WTC11 (cell line): ENCODE measurements at regions not wholly inside any gene's neighbourhood (a gene's known extent, or its start where the extent isn't known, plus 50 kb on each side); places are given as distances from the start of the nearest gene placed in this dataset.

Experiments used
- ATAC-seq: fragments of 200-7000 bp; cut with Tn5 transposase; 2 replicates; pipeline ENCODE4 v1.10.0; 2021; ENCODE audit warnings: mild to moderate bottlenecking, moderate library complexity
- CTCF ChIA-PET: fragments of 300-600 bp; sonication (Branson Sonifier 250); formaldehyde crosslinking; loops from one replicate; lab custom pipeline; 2021; ENCODE audit warnings: antibody characterized with exemption; lab: Charles Lee
- POLR2A ChIA-PET: fragments of 350-600 bp; sonication (Branson Sonifier 250); formaldehyde crosslinking; loops from one replicate; lab custom pipeline; 2021; ENCODE audit warnings: antibody characterized with exemption; lab: Charles Lee
- DNase-seq: peaks from one replicate; pipeline ENCODE4 v3.0.0; 2021; ENCODE audit warnings: low spot score
- H3K27ac Mint-ChIP-seq: 2 replicates; pipeline ENCODE4 v1.8.0; 2021; ENCODE audit warnings: mixed read lengths
- H3K27me3 Mint-ChIP-seq: 2 replicates; pipeline ENCODE4 v1.8.0; 2021; ENCODE audit warnings: low read depth, mild to moderate bottlenecking, moderate library complexity, mixed read lengths
- H3K36me3 Mint-ChIP-seq: 2 replicates; pipeline ENCODE4 v1.8.0; 2021; ENCODE audit warnings: mixed read lengths
- H3K4me1 Mint-ChIP-seq: 2 replicates; pipeline ENCODE4 v1.8.0; 2022; ENCODE audit warnings: mixed read lengths
- H3K4me3 Mint-ChIP-seq: 2 replicates; pipeline ENCODE4 v1.8.0; 2021; ENCODE audit warnings: mild to moderate bottlenecking, moderate library complexity, mixed read lengths
- H3K9me3 Mint-ChIP-seq: 2 replicates; pipeline ENCODE4 v1.8.0; 2021; ENCODE audit warnings: mixed read lengths
- ATF6 ChIP-seq: sonication (generic); formaldehyde crosslinking; IDR thresholded peaks from 2 replicates; pipeline ENCODE4 v1.8.1; 2023; ENCODE audit warnings: mild to moderate bottlenecking, missing genetic modification reagents
- ELF4 ChIP-seq: sonication (generic); formaldehyde crosslinking; IDR thresholded peaks from 2 replicates; pipeline ENCODE4 v1.8.1; 2022; ENCODE audit warnings: low read depth, mild to moderate bottlenecking, moderate library complexity, missing genetic modification reagents
- KAT7 ChIP-seq: sonication (generic); formaldehyde crosslinking; IDR thresholded peaks from 2 replicates; pipeline ENCODE4 v1.8.1; 2023; ENCODE audit warnings: missing genetic modification reagents, mild to moderate bottlenecking, borderline replicate concordance
- MYBL2 ChIP-seq: sonication (generic); formaldehyde crosslinking; IDR thresholded peaks from 2 replicates; pipeline ENCODE4 v1.8.1; 2023; ENCODE audit warnings: mild to moderate bottlenecking, moderate library complexity, missing genetic modification reagents
- NR1H2 ChIP-seq: sonication (generic); formaldehyde crosslinking; IDR thresholded peaks from 2 replicates; pipeline ENCODE4 v1.9.0; 2021; ENCODE audit warnings: mild to moderate bottlenecking, moderate library complexity, missing genetic modification reagents
- OVOL2 ChIP-seq: fragments of 250-450 bp; sonication (Bioruptor Pico); IDR thresholded peaks from 2 replicates; pipeline ENCODE4 v1.9.0; 2021; ENCODE audit warnings: mild to moderate bottlenecking, borderline replicate concordance
- RORB ChIP-seq: fragments of 250-450 bp; sonication (Bioruptor Pico); IDR thresholded peaks from 2 replicates; pipeline ENCODE4 v1.9.0; 2021; ENCODE audit warnings: mild to moderate bottlenecking
- SMAD3 ChIP-seq: sonication (generic); formaldehyde crosslinking; IDR thresholded peaks from 2 replicates; pipeline ENCODE4 v1.8.0; 2022; ENCODE audit warnings: missing genetic modification reagents, mild to moderate bottlenecking, borderline replicate concordance
- ZNF219 ChIP-seq: sonication (generic); formaldehyde crosslinking; IDR thresholded peaks from 2 replicates; pipeline ENCODE4 v1.8.0; 2023; ENCODE audit warnings: missing genetic modification reagents, mild to moderate bottlenecking, borderline replicate concordance
- ZNF423 ChIP-seq: fragments of 250-450 bp; sonication (Bioruptor Pico); IDR thresholded peaks from 2 replicates; pipeline ENCODE4 v2.1.2; 2022; ENCODE audit warnings: mild to moderate bottlenecking, moderate library complexity
- TF ChIP-seq, protein P1 (sequence below): sonication (generic); formaldehyde crosslinking; conservative IDR thresholded peaks from 2 replicates; pipeline ENCODE4 v1.8.1; 2023; ENCODE audit warnings: mild to moderate bottlenecking, low read depth, missing genetic modification reagents, moderate library complexity
- TF ChIP-seq, protein P2 (sequence below): sonication (generic); formaldehyde crosslinking; IDR thresholded peaks from 2 replicates; pipeline ENCODE4 v1.8.1; 2022; ENCODE audit warnings: low read depth, mild to moderate bottlenecking, moderate library complexity, missing genetic modification reagents, borderline replicate concordance
- TF ChIP-seq, protein P3 (sequence below): sonication (generic); formaldehyde crosslinking; IDR thresholded peaks from 2 replicates; pipeline ENCODE4 v1.8.1; 2022; ENCODE audit warnings: mild to moderate bottlenecking, moderate library complexity, missing genetic modification reagents
- TF ChIP-seq, protein P4 (sequence below): fragments of 250-450 bp; sonication (Bioruptor Pico); conservative IDR thresholded peaks from 2 replicates; pipeline ENCODE4 v1.9.0; 2021; ENCODE audit warnings: mild to moderate bottlenecking

DNA sequence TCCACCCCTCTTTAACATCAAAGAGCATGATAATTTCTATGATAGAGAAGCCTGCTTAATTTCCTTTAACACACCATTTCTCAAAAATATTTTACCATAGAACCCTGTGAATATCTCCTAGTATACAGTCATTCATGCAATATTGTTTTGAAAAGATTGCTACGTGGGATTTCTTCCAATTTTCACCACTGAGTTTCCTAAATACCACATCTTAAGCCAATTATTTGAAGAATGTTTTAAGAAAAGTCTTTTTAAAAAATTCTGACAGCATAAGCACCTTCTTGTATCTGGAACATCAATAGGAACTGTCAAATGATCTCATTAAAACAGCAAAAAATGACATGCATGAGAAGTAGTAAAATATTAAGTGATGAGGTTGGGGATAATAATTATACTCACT, 1126.7 kb downstream of the TUSC7 start (continued):
- TF ChIP-seq ATF6 = no peak
- TF ChIP-seq ELF4 (CRISPR knock-in tag) = no peak
- TF ChIP-seq ZNF423 = no peak
- TF ChIP-seq KAT7 (CRISPR knock-in tag) = no peak
- no peak for TF ChIP-seq RORB (CRISPR knock-in tag)
- no peak for TF ChIP-seq SMAD3 (CRISPR knock-in tag)
- TF ChIP-seq, protein P1, sequence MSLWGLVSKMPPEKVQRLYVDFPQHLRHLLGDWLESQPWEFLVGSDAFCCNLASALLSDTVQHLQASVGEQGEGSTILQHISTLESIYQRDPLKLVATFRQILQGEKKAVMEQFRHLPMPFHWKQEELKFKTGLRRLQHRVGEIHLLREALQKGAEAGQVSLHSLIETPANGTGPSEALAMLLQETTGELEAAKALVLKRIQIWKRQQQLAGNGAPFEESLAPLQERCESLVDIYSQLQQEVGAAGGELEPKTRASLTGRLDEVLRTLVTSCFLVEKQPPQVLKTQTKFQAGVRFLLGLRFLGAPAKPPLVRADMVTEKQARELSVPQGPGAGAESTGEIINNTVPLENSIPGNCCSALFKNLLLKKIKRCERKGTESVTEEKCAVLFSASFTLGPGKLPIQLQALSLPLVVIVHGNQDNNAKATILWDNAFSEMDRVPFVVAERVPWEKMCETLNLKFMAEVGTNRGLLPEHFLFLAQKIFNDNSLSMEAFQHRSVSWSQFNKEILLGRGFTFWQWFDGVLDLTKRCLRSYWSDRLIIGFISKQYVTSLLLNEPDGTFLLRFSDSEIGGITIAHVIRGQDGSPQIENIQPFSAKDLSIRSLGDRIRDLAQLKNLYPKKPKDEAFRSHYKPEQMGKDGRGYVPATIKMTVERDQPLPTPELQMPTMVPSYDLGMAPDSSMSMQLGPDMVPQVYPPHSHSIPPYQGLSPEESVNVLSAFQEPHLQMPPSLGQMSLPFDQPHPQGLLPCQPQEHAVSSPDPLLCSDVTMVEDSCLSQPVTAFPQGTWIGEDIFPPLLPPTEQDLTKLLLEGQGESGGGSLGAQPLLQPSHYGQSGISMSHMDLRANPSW (CRISPR knock-in tag) = no peak
- TF ChIP-seq, protein P2, sequence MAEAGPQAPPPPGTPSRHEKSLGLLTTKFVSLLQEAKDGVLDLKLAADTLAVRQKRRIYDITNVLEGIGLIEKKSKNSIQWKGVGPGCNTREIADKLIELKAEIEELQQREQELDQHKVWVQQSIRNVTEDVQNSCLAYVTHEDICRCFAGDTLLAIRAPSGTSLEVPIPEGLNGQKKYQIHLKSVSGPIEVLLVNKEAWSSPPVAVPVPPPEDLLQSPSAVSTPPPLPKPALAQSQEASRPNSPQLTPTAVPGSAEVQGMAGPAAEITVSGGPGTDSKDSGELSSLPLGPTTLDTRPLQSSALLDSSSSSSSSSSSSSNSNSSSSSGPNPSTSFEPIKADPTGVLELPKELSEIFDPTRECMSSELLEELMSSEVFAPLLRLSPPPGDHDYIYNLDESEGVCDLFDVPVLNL (CRISPR knock-in tag) = no peak
- TF ChIP-seq, all 79 proteins: peak for 0

DNA sequence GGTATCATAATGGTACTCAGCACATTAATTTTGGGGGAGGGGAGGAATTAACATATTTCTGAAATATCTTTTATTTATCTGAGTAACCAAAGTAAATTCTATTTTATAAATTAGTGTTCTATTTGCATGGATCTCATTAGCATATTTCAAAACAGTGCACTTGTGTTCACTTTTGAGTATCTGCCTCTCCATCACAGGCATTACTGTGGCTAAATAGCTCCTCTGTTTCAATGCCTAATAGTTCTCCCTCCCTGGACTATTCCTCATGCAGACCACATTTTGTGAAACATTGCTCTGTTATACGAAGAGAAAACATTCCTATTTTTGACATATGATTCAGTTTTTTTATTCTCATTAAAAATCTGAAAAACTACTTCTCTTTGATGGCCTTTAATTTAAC, 1127.8 kb downstream of the TUSC7 start:
- Mint-ChIP-seq H3K27me3 (no peaks in the 10 kb centered on the region), H3K36me3 (no peaks in the 10 kb centered on the region), H3K4me3 (no peak overlapping the region), H3K9me3 (no peaks in the 10 kb centered on the region), H3K27ac (no peak overlapping the region), H3K4me1 (0 out of 2 replicates have a peak, but pooled peaks cover 4% of the 10 kb centered on the region)
- no peak for TF ChIP-seq OVOL2
- TF ChIP-seq ZNF219 (CRISPR knock-in tag) = no peak
- ChIA-PET POLR2A (no interaction called here), CTCF (no interaction called here)
- ATAC-seq (no peak), DNase-seq (no peak)

DNA sequence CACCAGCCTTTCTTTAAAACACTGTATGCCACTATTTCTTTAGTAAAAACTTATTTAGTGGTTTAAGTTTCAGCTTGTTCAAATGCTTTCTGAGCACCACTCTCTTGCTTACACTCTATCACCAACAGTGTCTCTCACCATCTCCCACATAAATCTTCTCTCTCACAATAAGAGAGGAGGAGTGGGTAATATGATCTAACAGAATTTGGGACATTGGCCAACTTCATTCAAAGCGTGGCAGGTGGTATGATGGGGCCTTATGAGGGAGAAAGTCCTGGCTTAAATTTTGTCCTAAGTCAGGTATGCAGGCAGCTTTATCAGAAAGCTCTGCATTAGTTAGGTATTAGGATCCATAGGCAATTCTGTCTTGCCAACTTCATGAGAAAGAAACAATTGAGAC, 1132.5 kb downstream of the TUSC7 start:
- no peak for ATAC-seq
- Mint-ChIP-seq H3K27me3 (no peaks in the 10 kb centered on the region), H3K9me3 (no peaks in the 10 kb centered on the region), H3K4me1 (no peaks in the 10 kb centered on the region), H3K27ac (no peak overlapping the region), H3K36me3 (no peaks in the 10 kb centered on the region)
- ChIA-PET POLR2A (no interaction called here), CTCF (no interaction called here)
- no peak for DNase-seq
- no peak for TF ChIP-seq NR1H2
- TF ChIP-seq, protein P3, sequence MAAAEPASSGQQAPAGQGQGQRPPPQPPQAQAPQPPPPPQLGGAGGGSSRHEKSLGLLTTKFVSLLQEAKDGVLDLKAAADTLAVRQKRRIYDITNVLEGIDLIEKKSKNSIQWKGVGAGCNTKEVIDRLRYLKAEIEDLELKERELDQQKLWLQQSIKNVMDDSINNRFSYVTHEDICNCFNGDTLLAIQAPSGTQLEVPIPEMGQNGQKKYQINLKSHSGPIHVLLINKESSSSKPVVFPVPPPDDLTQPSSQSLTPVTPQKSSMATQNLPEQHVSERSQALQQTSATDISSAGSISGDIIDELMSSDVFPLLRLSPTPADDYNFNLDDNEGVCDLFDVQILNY = no peak
- TF ChIP-seq, protein P4, sequence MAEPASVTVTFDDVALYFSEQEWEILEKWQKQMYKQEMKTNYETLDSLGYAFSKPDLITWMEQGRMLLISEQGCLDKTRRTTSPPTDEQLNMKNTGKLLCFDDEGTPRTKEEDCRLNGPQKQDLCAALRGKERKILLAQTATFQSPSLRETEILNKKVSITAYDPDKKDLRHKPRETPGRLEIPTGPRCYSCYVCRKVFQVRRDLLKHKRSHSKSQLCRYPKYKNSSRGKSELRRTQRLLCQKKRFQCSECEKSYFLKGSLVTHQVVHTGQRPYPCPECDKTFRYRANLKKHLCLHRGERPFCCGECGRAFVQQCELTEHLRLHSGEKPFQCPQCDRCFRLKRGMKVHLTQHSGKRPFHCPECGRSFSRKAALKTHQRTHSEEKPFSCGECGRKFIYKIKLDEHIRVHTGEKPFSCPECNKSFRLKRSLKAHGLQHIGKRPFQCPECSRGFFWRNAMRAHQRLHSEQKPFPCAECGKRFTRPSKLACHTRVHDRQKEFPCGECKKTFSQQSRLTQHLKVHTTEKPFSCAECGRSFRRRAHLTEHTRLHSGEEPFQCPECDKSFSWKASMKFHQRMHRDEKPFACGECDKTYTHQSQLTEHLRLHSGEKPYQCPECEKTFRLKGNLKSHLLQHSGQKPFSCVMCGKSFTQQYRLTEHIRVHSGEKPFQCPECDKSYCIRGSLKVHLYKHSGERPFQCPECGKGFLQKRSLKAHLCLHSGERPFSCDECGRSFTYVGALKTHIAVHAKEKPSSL (CRISPR knock-in tag) = no peak
- TF ChIP-seq MYBL2 = no peak
- TF ChIP-seq, all 79 proteins: peak for 0
- H3K4me3 Mint-ChIP-seq = no peak overlapping the region
